GM12878 (cell line): ENCODE measurements at regions not wholly inside any gene's neighbourhood (a gene's known extent, or its start where the extent isn't known, plus 50 kb on each side); places are given as distances from the start of the nearest gene placed in this dataset.

ENCODE experiments used
- EP300 ChIP-seq, 2 experiments: fragments of 150-350 bp in 1 of 2; IDR thresholded peaks; 2 replicates each; pipeline ENCODE4 v1.6.1; 2011 to 2012; ENCODE audit warnings: low read depth in 2 of 2, low read length in 2 of 2, borderline replicate concordance in 1 of 2, improper control_type of control experiment in 1 of 2, inconsistent platforms in 1 of 2; ENCODE audit not compliant: control insufficient read depth in 1 of 2
- EZH2 ChIP-seq: IDR thresholded peaks from 2 replicates; pipeline ENCODE4 v1.6.1; 2012; ENCODE audit warnings: low read depth, mild to moderate bottlenecking, control low read depth, inconsistent platforms, low read length, borderline replicate concordance; ENCODE audit not compliant: control insufficient read depth
- FOS ChIP-seq: IDR thresholded peaks from 3 replicates; pipeline ENCODE4 v1.6.1; 2011; ENCODE audit warnings: borderline replicate concordance; ENCODE audit not compliant: insufficient read length; ENCODE audit errors: extremely low read depth
- MYC ChIP-seq: IDR thresholded peaks from 2 replicates; pipeline ENCODE4 v1.6.1; 2011; ENCODE audit warnings: mild to moderate bottlenecking, low read length, moderate library complexity, inconsistent platforms; ENCODE audit not compliant: insufficient read depth, insufficient replicate concordance, insufficient read length, severe bottlenecking
- NR2F1 ChIP-seq: fragments of 450-650 bp; conservative IDR thresholded peaks from 2 replicates; pipeline ENCODE4 v1.6.1; 2017; ENCODE audit warnings: mild to moderate bottlenecking
- POLR2AphosphoS5 ChIP-seq: IDR thresholded peaks from 2 replicates; pipeline ENCODE4 v1.6.1; 2011; ENCODE audit warnings: mild to moderate bottlenecking, low read length, inconsistent platforms
- RCOR1 ChIP-seq: conservative IDR thresholded peaks from 2 replicates; pipeline ENCODE4 v1.6.1; 2012; ENCODE audit warnings: low read depth, low read length, improper control_type of control experiment
- TAF1 ChIP-seq: IDR thresholded peaks from 2 replicates; pipeline ENCODE4 v1.6.1; 2011; ENCODE audit warnings: mild to moderate bottlenecking, low read depth, low read length, borderline replicate concordance
- TARDBP ChIP-seq: IDR thresholded peaks from 2 replicates; pipeline ENCODE4 v1.6.1; 2016; ENCODE audit warnings: borderline replicate concordance
- TCF7 ChIP-seq: IDR thresholded peaks from 2 replicates; pipeline ENCODE4 v1.6.1; 2014; ENCODE audit warnings: antibody characterized with exemption, borderline replicate concordance
- TF ChIP-seq, protein P1 (sequence below), 3 experiments: IDR thresholded peaks in 2 of 3; conservative IDR thresholded peaks in 1 of 3; 2 replicates each; pipeline ENCODE4 v1.5.1; 2011; ENCODE audit warnings: low read depth in 3 of 3, low read length in 3 of 3, mild to moderate bottlenecking in 3 of 3, control low read depth in 2 of 3, moderate library complexity in 2 of 3, inconsistent platforms in 1 of 3, mixed read lengths in 1 of 3; ENCODE audit not compliant: control insufficient read depth in 2 of 3, insufficient read depth in 1 of 3; ENCODE audit errors: extremely low read depth in 1 of 3
- TF ChIP-seq, protein P2 (sequence below): fragments of 450-650 bp; IDR thresholded peaks from 2 replicates; pipeline ENCODE4 v1.6.1; 2017; ENCODE audit warnings: low read depth, mild to moderate bottlenecking, moderate library complexity
- TF ChIP-seq, protein P3 (sequence below): IDR thresholded peaks from 2 replicates; pipeline ENCODE4 v1.6.1; 2012; ENCODE audit warnings: improper control_type of control experiment, low read depth, low read length; ENCODE audit not compliant: insufficient replicate concordance
- TF ChIP-seq, protein P4 (sequence below): fragments of 450-650 bp; formaldehyde crosslinking; IDR thresholded peaks from 2 replicates; pipeline ENCODE4 v1.5.0; 2022; ENCODE audit warnings: mild to moderate bottlenecking, missing genetic modification characterization

DNA sequence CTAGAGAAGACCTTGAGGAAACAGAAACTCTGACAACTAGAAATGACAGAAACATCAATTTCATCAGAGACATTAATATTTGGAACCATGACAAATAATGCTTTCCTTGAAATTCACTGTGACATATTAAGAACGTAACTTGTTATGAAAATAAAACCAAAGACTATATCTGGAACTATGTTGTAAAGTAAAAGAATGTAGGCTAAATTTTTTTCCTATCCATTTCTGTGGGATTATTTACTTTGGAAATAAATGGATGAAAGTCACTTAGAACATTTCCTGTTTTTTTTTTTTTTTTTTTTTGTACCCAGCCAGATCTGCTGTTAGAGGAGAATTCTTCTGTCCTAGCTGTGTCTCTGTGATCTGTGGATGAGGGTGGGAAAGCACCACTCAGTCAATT, 255.9 kb downstream of the SPRY1 start:
- no peak for TF ChIP-seq POLR2AphosphoS5
- TF ChIP-seq, protein P1, sequence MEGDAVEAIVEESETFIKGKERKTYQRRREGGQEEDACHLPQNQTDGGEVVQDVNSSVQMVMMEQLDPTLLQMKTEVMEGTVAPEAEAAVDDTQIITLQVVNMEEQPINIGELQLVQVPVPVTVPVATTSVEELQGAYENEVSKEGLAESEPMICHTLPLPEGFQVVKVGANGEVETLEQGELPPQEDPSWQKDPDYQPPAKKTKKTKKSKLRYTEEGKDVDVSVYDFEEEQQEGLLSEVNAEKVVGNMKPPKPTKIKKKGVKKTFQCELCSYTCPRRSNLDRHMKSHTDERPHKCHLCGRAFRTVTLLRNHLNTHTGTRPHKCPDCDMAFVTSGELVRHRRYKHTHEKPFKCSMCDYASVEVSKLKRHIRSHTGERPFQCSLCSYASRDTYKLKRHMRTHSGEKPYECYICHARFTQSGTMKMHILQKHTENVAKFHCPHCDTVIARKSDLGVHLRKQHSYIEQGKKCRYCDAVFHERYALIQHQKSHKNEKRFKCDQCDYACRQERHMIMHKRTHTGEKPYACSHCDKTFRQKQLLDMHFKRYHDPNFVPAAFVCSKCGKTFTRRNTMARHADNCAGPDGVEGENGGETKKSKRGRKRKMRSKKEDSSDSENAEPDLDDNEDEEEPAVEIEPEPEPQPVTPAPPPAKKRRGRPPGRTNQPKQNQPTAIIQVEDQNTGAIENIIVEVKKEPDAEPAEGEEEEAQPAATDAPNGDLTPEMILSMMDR (IDR thresholded peaks at IDR 0.05 in 2 of 3, conservative IDR thresholded peaks at IDR 0.05 in 1 of 3; ENCODE audit: control insufficient read depth in 2 of 3, extremely low read depth in 1 of 3, insufficient read depth in 1 of 3, low read depth in 3 of 3, low read length in 3 of 3) = no peak
- no peak for TF ChIP-seq FOS
- no peak for TF ChIP-seq EP300 (IDR thresholded peaks at IDR 0.05; ENCODE audit: borderline replicate concordance in 1 of 2, control insufficient read depth in 1 of 2, low read depth in 2 of 2, low read length in 2 of 2)
- TF ChIP-seq, protein P2, sequence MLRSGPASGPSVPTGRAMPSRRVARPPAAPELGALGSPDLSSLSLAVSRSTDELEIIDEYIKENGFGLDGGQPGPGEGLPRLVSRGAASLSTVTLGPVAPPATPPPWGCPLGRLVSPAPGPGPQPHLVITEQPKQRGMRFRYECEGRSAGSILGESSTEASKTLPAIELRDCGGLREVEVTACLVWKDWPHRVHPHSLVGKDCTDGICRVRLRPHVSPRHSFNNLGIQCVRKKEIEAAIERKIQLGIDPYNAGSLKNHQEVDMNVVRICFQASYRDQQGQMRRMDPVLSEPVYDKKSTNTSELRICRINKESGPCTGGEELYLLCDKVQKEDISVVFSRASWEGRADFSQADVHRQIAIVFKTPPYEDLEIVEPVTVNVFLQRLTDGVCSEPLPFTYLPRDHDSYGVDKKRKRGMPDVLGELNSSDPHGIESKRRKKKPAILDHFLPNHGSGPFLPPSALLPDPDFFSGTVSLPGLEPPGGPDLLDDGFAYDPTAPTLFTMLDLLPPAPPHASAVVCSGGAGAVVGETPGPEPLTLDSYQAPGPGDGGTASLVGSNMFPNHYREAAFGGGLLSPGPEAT = no peak
- no peak for TF ChIP-seq NR2F1
- TF ChIP-seq RCOR1 = no peak
- TF ChIP-seq MYC = no peak
- TF ChIP-seq, protein P3, sequence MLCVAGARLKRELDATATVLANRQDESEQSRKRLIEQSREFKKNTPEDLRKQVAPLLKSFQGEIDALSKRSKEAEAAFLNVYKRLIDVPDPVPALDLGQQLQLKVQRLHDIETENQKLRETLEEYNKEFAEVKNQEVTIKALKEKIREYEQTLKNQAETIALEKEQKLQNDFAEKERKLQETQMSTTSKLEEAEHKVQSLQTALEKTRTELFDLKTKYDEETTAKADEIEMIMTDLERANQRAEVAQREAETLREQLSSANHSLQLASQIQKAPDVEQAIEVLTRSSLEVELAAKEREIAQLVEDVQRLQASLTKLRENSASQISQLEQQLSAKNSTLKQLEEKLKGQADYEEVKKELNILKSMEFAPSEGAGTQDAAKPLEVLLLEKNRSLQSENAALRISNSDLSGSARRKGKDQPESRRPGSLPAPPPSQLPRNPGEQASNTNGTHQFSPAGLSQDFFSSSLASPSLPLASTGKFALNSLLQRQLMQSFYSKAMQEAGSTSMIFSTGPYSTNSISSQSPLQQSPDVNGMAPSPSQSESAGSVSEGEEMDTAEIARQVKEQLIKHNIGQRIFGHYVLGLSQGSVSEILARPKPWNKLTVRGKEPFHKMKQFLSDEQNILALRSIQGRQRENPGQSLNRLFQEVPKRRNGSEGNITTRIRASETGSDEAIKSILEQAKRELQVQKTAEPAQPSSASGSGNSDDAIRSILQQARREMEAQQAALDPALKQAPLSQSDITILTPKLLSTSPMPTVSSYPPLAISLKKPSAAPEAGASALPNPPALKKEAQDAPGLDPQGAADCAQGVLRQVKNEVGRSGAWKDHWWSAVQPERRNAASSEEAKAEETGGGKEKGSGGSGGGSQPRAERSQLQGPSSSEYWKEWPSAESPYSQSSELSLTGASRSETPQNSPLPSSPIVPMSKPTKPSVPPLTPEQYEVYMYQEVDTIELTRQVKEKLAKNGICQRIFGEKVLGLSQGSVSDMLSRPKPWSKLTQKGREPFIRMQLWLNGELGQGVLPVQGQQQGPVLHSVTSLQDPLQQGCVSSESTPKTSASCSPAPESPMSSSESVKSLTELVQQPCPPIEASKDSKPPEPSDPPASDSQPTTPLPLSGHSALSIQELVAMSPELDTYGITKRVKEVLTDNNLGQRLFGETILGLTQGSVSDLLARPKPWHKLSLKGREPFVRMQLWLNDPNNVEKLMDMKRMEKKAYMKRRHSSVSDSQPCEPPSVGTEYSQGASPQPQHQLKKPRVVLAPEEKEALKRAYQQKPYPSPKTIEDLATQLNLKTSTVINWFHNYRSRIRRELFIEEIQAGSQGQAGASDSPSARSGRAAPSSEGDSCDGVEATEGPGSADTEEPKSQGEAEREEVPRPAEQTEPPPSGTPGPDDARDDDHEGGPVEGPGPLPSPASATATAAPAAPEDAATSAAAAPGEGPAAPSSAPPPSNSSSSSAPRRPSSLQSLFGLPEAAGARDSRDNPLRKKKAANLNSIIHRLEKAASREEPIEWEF = no peak
- TF ChIP-seq TARDBP = no peak
- TF ChIP-seq, protein P4, sequence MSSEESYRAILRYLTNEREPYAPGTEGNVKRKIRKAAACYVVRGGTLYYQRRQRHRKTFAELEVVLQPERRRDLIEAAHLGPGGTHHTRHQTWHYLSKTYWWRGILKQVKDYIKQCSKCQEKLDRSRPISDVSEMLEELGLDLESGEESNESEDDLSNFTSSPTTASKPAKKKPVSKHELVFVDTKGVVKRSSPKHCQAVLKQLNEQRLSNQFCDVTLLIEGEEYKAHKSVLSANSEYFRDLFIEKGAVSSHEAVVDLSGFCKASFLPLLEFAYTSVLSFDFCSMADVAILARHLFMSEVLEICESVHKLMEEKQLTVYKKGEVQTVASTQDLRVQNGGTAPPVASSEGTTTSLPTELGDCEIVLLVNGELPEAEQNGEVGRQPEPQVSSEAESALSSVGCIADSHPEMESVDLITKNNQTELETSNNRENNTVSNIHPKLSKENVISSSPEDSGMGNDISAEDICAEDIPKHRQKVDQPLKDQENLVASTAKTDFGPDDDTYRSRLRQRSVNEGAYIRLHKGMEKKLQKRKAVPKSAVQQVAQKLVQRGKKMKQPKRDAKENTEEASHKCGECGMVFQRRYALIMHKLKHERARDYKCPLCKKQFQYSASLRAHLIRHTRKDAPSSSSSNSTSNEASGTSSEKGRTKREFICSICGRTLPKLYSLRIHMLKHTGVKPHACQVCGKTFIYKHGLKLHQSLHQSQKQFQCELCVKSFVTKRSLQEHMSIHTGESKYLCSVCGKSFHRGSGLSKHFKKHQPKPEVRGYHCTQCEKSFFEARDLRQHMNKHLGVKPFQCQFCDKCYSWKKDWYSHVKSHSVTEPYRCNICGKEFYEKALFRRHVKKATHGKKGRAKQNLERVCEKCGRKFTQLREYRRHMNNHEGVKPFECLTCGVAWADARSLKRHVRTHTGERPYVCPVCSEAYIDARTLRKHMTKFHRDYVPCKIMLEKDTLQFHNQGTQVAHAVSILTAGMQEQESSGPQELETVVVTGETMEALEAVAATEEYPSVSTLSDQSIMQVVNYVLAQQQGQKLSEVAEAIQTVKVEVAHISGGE (CRISPR knock-in tag) = no peak
- no peak for TF ChIP-seq TCF7
- TF ChIP-seq EZH2 = no peak
- no peak for TF ChIP-seq TAF1
